HCT116 (cell line): ENCODE measurements at regions not wholly inside any gene's neighbourhood (a gene's known extent, or its start where the extent isn't known, plus 50 kb on each side); places are given as distances from the start of the nearest gene placed in this dataset.

Experiments used
- POLR2A ChIP-seq: IDR thresholded peaks from 2 replicates; pipeline ENCODE4 v1.7.0; 2011; ENCODE audit warnings: borderline replicate concordance; ENCODE audit not compliant: insufficient read depth, insufficient read length; ENCODE audit errors: extremely low read depth
- TF ChIP-seq, protein P1 (sequence below), 3 experiments: fragments of 200-600 bp in 1 of 3; sonication (generic) in 1 of 3; IDR thresholded peaks in 2 of 3; conservative IDR thresholded peaks in 1 of 3; 2 replicates each; pipeline ENCODE4 v1.5.1; 2012 to 2017; ENCODE audit warnings: low read depth in 2 of 3, low read length in 2 of 3, antibody characterized with exemption in 1 of 3, borderline replicate concordance in 1 of 3, control low read depth in 1 of 3, mild to moderate bottlenecking in 1 of 3, mixed read lengths in 1 of 3, mixed run types in 1 of 3, moderate library complexity in 1 of 3; ENCODE audit not compliant: insufficient read depth in 1 of 3

DNA sequence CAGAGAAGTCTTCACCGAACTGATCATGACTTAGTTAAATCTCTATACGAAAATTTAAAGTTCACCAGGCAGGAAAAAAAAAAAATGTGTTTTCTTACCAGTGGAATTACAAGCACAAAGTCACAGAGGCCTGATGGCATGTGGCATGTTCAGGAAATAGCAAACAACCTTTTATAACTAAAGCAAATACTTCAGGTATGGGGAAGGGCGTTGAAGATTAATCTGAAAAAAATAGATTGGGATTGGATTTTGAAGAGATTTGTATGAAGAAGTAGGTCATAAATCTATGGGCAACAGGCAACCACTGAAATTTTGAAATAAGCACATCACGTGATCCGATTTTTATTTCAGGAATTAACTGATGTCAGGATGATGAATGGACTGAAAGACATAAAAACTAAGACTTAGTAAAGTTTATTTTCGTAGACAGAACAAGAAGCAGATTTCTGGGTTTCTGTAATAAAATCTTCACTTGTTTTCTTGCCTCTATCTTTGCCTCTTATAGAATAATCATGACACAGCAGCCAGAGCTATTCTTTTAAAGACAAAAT, 295.9 kb upstream of the ADGRL4 start:
- no peak for TF ChIP-seq POLR2A
- TF ChIP-seq, protein P1, sequence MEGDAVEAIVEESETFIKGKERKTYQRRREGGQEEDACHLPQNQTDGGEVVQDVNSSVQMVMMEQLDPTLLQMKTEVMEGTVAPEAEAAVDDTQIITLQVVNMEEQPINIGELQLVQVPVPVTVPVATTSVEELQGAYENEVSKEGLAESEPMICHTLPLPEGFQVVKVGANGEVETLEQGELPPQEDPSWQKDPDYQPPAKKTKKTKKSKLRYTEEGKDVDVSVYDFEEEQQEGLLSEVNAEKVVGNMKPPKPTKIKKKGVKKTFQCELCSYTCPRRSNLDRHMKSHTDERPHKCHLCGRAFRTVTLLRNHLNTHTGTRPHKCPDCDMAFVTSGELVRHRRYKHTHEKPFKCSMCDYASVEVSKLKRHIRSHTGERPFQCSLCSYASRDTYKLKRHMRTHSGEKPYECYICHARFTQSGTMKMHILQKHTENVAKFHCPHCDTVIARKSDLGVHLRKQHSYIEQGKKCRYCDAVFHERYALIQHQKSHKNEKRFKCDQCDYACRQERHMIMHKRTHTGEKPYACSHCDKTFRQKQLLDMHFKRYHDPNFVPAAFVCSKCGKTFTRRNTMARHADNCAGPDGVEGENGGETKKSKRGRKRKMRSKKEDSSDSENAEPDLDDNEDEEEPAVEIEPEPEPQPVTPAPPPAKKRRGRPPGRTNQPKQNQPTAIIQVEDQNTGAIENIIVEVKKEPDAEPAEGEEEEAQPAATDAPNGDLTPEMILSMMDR (IDR thresholded peaks at IDR 0.05 in 2 of 3, conservative IDR thresholded peaks at IDR 0.05 in 1 of 3; ENCODE audit: borderline replicate concordance in 1 of 3, insufficient read depth in 1 of 3, low read depth in 2 of 3, low read length in 2 of 3), result no peak
